ENCODE measurements at regions not wholly inside any gene's neighbourhood (a gene's known extent, or its start where the extent isn't known, plus 50 kb on each side); places are given as distances from the start of the nearest gene placed in this dataset.

- Mint-ChIP-seq H3K27me3 (no peaks in the 10 kb centered on the region), H3K4me1 (no peaks in the 10 kb centered on the region), H3K36me3 (no peaks in the 10 kb centered on the region), H3K4me3 (no peak overlapping the region), H3K9me3 (peaks cover 9% of the 10 kb centered on the region), H3K27ac (no peak overlapping the region)
- CTCF ChIA-PET: no interaction called here
- no peak for DNase-seq
Observed at GRCh38 chr17:12478311-12478710, 187.4 kb upstream of the MYOCD start.

GRCh38 chr17:12485361-12485906, 180.3 kb upstream of the MYOCD start:
- CTCF ChIA-PET: no interaction called here
- H3K27me3 Mint-ChIP-seq: no peaks in the 10 kb centered on the region
- no peaks in the 10 kb centered on the region for H3K4me1 Mint-ChIP-seq
- peaks cover 2% of the 10 kb centered on the region for H3K9me3 Mint-ChIP-seq
- H3K27ac Mint-ChIP-seq: no peak overlapping the region
- DNase-seq: no peak
- no peaks in the 10 kb centered on the region for H3K36me3 Mint-ChIP-seq
- H3K4me3 Mint-ChIP-seq: no peak overlapping the region

- H3K27me3 Mint-ChIP-seq: no peaks in the 10 kb centered on the region
- H3K27ac Mint-ChIP-seq: no peak overlapping the region
- no peak for DNase-seq
- H3K4me1 Mint-ChIP-seq: no peaks in the 10 kb centered on the region
- H3K9me3 Mint-ChIP-seq: peaks cover 10% of the 10 kb centered on the region
- H3K36me3 Mint-ChIP-seq: no peaks in the 10 kb centered on the region
- CTCF ChIA-PET: no interaction called here
- H3K4me3 Mint-ChIP-seq: no peak overlapping the region
Observed at GRCh38 chr17:12489325-12489724, 176.4 kb upstream of the MYOCD start.

GRCh38 chr17:12492450-12492849, 173.2 kb upstream of the MYOCD start:
- Mint-ChIP-seq H3K27ac (no peak overlapping the region), H3K9me3 (peaks cover 7% of the 10 kb centered on the region), H3K4me3 (no peak overlapping the region), H3K36me3 (no peaks in the 10 kb centered on the region), H3K27me3 (no peaks in the 10 kb centered on the region), H3K4me1 (no peaks in the 10 kb centered on the region)
- no peak for DNase-seq
- CTCF ChIA-PET: no interaction called here

- CTCF ChIA-PET: no interaction called here
- H3K4me3 Mint-ChIP-seq: no peak overlapping the region
- H3K4me1 Mint-ChIP-seq: no peaks in the 10 kb centered on the region
- no peak overlapping the region for H3K27ac Mint-ChIP-seq
- H3K9me3 Mint-ChIP-seq: peaks cover 9% of the 10 kb centered on the region
- no peak for DNase-seq
- H3K27me3 Mint-ChIP-seq: no peaks in the 10 kb centered on the region
- H3K36me3 Mint-ChIP-seq: no peaks in the 10 kb centered on the region
Observed at GRCh38 chr17:12505866-12506265, 159.8 kb upstream of the MYOCD start.

- no peaks in the 10 kb centered on the region for H3K36me3 Mint-ChIP-seq
- H3K9me3 Mint-ChIP-seq: peaks cover 7% of the 10 kb centered on the region
- no peak overlapping the region for H3K27ac Mint-ChIP-seq
- DNase-seq: no peak
- CTCF ChIA-PET: no interaction called here
- no peaks in the 10 kb centered on the region for H3K27me3 Mint-ChIP-seq
- H3K4me3 Mint-ChIP-seq: no peak overlapping the region
- H3K4me1 Mint-ChIP-seq: no peaks in the 10 kb centered on the region
Observed at GRCh38 chr17:12507026-12507595, 158.6 kb upstream of the MYOCD start.

GRCh38 chr17:12509801-12510200, 155.9 kb upstream of the MYOCD start:
- H3K27me3 Mint-ChIP-seq: no peaks in the 10 kb centered on the region
- no peak overlapping the region for H3K4me3 Mint-ChIP-seq
- H3K27ac Mint-ChIP-seq: no peak overlapping the region
- DNase-seq: no peak
- H3K9me3 Mint-ChIP-seq: peaks cover 11% of the 10 kb centered on the region
- no peaks in the 10 kb centered on the region for H3K4me1 Mint-ChIP-seq
- H3K36me3 Mint-ChIP-seq: no peaks in the 10 kb centered on the region
- CTCF ChIA-PET: no interaction called here

GRCh38 chr17:12510535-12510934, 155.2 kb upstream of the MYOCD start:
- Mint-ChIP-seq H3K36me3 (no peaks in the 10 kb centered on the region), H3K27ac (no peak overlapping the region), H3K27me3 (no peaks in the 10 kb centered on the region), H3K4me3 (no peak overlapping the region), H3K4me1 (no peaks in the 10 kb centered on the region), H3K9me3 (peaks cover 11% of the 10 kb centered on the region)
- CTCF ChIA-PET: no interaction called here
- no peak for DNase-seq

GRCh38 chr17:12512694-12513355, 152.9 kb upstream of the MYOCD start:
- CTCF ChIA-PET: no interaction called here

GRCh38 chr17:12514596-12514995, 151.1 kb upstream of the MYOCD start:
- Mint-ChIP-seq H3K4me3 (no peak overlapping the region), H3K27me3 (no peaks in the 10 kb centered on the region), H3K36me3 (no peaks in the 10 kb centered on the region), H3K4me1 (no peaks in the 10 kb centered on the region), H3K9me3 (peaks cover 5% of the 10 kb centered on the region), H3K27ac (no peak overlapping the region)
- CTCF ChIA-PET: no interaction called here
- no peak for DNase-seq

More at GRCh38 chr17:12512694-12513355, 152.9 kb upstream of the MYOCD start:
- Mint-ChIP-seq H3K9me3 (peaks cover 9% of the 10 kb centered on the region), H3K4me3 (no peak overlapping the region), H3K4me1 (no peaks in the 10 kb centered on the region), H3K27ac (no peak overlapping the region), H3K36me3 (no peaks in the 10 kb centered on the region), H3K27me3 (no peaks in the 10 kb centered on the region)
- DNase-seq: no peak

- Mint-ChIP-seq H3K9me3 (peaks cover 4% of the 10 kb centered on the region), H3K36me3 (no peaks in the 10 kb centered on the region), H3K27me3 (no peaks in the 10 kb centered on the region), H3K4me3 (no peak overlapping the region), H3K27ac (no peak overlapping the region), H3K4me1 (no peaks in the 10 kb centered on the region)
- no peak for DNase-seq
- CTCF ChIA-PET: no interaction called here
Observed at GRCh38 chr17:12519956-12520594, 145.6 kb upstream of the MYOCD start.

GRCh38 chr17:12521416-12521815, 144.3 kb upstream of the MYOCD start:
- H3K27me3 Mint-ChIP-seq: no peaks in the 10 kb centered on the region
- H3K9me3 Mint-ChIP-seq: peaks cover 4% of the 10 kb centered on the region
- H3K36me3 Mint-ChIP-seq: no peaks in the 10 kb centered on the region
- no peak for DNase-seq
- no peak overlapping the region for H3K27ac Mint-ChIP-seq
- H3K4me3 Mint-ChIP-seq: no peak overlapping the region
- CTCF ChIA-PET: no interaction called here
- H3K4me1 Mint-ChIP-seq: no peaks in the 10 kb centered on the region

- peaks cover 4% of the 10 kb centered on the region for H3K9me3 Mint-ChIP-seq
- no peaks in the 10 kb centered on the region for H3K27me3 Mint-ChIP-seq
- no peak for DNase-seq
- H3K27ac Mint-ChIP-seq: no peak overlapping the region
- no peaks in the 10 kb centered on the region for H3K4me1 Mint-ChIP-seq
- H3K36me3 Mint-ChIP-seq: no peaks in the 10 kb centered on the region
- H3K4me3 Mint-ChIP-seq: no peak overlapping the region
- CTCF ChIA-PET: no interaction called here
Observed at GRCh38 chr17:12522336-12522735, 143.4 kb upstream of the MYOCD start.

GRCh38 chr17:12522743-12523183, 142.9 kb upstream of the MYOCD start:
- no peak overlapping the region for H3K27ac Mint-ChIP-seq
- no peaks in the 10 kb centered on the region for H3K36me3 Mint-ChIP-seq
- CTCF ChIA-PET: no interaction called here
- peaks cover 4% of the 10 kb centered on the region for H3K9me3 Mint-ChIP-seq
- no peak overlapping the region for H3K4me3 Mint-ChIP-seq
- H3K27me3 Mint-ChIP-seq: no peaks in the 10 kb centered on the region
- no peak for DNase-seq
- no peaks in the 10 kb centered on the region for H3K4me1 Mint-ChIP-seq

- Mint-ChIP-seq H3K27ac (no peak overlapping the region), H3K27me3 (no peaks in the 10 kb centered on the region), H3K9me3 (peaks cover 6% of the 10 kb centered on the region), H3K4me1 (no peaks in the 10 kb centered on the region), H3K4me3 (no peak overlapping the region), H3K36me3 (no peaks in the 10 kb centered on the region)
- DNase-seq: no peak
- CTCF ChIA-PET: no interaction called here
Observed at GRCh38 chr17:12523244-12523643, 142.4 kb upstream of the MYOCD start.

Data from activated naive CD4-positive, alpha-beta T cell treated with anti-CD3 and anti-CD28 coated beads, Interleukin-2, amount 10 ng/mL, durations not matched to agents 7 days and 5 days (primary cell).